ENCODE measurements at regions not wholly inside any gene's neighbourhood (a gene's known extent, or its start where the extent isn't known, plus 50 kb on each side); places are given as distances from the start of the nearest gene placed in this dataset.
"Not testable (repeated sequence)": the region's sequence is repeated elsewhere in the genome, so short reads cannot be mapped to it uniquely, and the experiment has no call there.

DNA sequence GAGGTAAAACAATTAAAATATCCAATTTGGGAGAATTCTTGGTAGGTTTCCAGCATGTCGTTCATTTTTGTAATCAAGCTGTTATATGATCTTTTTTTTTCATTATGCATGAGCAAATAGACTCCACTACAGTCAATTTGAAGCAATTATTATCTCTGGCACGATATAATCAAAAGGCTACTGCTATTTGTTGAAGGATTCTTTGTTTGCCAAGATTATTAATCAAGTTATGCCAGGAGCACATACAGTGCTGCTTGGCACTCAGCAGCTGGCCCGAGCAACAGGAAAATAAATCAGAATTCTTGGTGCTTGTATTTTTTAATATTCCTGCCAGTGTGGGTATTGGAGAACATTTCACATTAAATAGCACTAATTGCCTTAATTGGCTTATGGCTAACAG is 279.5 kb downstream of the RND3 start:
- no peak for DNase-seq

DNA sequence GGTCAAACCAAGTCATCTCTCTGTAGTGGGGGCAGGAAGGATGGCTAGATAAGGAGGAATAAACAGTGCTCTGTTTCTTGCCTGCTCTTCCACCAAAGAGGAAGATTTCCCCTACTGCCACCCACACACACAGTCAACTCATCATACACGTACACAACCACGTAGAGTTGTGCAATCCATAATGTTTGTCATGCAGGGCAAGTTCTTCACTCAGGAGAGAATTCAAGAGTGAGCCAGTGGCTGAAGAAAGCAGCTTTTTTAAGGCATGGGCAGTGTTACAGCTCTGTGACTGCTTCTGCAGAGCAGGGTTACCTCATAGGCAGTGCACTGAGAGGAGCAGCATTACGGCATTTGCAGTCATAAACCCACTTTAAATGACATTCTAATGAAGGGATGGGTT is 283.0 kb downstream of the RND3 start:
- DNase-seq, result no peak

DNA sequence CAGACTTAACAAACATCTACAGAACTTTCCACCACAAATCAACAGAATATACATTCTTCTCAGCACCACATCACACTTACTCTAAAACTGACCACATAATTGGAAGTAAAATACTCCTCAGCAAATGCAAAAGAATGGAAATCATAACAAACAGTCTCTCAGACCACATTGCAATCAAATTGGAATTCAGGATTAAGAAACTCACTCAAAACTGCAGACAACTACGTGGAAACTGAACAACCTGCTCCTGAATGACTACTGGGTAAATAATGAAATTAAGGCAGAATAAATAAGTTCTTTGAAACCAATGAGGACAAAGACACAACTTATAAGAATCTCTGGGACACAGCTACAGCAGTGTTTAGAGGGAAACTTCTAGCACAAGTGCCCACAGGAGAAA is 292.7 kb downstream of the RND3 start:
- DNase-seq, result not testable (repeated sequence)

DNA sequence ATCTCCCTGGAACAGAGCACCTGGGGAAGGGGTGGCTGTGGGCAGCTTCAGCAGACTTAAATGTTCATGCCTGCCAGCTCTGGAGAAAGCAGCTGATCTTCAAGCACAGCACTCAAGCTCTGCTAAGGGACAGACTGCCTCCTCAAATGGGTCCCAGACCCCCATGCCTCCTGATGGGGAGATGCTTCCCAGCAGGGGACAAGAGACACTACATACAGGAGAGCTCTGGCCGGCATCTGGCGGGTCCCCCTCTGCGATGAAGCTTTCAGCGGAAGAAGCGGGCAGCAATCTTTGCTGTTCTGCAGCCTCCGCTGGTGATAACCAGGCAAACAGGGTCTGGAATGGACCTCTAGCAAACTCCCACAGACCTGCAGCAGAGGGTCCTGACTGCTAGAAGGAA is 294.8 kb downstream of the RND3 start:
- DNase-seq, result no peak

DNA sequence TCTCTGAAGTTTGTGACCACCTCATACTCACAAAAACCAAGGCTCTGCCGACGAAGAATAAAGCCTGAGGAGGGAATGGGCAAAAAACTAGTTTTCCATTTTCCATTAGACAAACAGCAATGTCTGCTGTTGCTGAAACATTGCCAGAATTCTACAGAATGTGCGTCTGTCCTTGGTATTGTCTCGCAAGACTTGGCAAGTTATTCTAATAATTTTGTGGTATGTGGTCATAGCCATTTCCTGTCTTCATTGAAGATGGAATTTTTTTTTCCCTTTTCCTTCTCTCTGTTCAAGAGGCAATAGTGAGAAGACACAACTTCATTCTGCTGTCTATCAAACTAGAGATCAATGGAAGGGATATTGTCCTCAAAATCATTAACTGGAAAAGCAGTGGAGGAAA is 296.1 kb downstream of the RND3 start:
- DNase-seq, result no peak

DNA sequence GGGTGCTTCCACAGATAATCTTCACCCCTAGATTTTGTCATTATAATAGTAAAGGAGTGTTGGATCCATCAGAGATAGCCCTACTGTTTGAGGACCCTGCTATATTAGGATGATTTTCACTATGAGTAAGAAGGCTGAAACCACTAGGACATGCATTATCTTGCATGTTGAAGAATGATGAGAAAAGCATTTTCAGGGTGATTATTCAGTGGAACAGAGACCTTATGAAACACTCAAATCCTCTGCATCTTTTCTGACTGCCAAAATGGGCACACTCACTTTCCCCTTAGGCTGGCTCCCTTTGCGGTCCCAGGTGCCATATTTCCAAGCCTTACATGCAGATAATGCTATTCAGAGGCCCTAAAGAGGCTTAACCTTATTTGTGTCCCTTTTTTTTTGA is 296.9 kb downstream of the RND3 start:
- DNase-seq, result no peak

DNA sequence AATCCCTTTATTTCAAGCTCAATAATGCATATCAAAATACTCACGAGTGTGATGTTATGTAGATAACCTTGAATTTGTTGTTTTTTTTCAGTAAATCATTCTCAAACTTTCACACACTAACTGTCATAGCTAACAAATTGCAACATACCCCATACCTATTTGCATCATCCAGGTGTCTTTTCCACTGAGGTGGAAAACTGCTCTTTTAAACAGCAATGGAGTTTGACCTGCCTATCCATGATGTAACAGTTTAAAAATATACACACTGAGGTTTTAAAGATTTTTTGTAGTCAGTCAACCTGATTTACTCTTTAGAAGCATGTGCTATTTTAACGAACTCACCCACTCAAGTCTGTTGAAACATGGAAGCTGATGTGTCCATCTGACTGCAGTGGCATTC is 298.7 kb downstream of the RND3 start:
- DNase-seq, result no peak

DNA sequence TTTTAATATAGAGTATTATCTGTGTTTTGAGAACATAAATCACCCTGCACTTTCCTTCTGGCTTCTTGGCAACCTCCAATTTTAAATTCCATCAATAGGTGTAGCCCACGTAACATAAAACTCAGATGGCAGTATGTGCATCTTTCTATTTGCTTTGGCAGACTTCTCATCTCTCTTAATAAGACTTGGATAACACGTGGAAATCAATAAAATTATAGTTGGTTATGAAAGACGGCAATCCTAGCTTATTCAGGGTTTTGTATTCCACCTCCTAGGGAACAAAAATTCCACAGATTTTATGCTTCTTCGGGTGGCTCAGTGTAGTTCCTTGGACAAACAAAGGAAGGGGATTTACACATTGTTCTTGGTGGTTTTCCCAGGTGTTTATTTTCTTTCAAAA is 299.3 kb downstream of the RND3 start:
- no peak for DNase-seq

DNA sequence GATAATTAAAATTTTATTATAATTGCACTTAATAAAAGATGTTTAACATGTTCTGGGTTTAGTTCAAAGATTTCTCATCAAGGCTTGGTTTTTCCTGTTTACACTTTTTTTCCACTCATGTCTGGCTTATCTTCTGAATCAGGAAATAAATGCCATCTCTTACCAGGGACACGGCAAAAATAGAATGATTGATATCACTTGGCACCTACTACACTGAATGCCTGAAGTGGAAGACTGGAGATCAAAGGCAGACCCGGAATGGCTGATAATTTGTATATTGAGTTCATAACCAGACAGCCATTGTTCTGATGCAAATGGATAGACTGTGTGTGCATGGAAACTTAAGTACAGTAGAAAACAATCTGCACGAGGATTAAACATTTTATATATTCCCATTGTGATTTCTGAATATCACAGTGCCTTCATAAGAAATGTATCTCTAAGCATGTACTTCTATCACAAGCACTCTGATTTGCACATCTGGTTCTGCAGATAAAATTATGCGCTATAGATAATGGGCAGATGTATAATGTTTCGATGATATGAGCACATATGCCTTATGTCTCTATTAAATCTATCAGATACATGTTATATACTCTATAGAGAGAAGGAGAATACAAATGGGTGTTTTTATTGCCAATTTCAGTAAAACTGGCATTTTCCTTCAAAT is 304.8 kb downstream of the RND3 start:
- no peak for DNase-seq

DNA sequence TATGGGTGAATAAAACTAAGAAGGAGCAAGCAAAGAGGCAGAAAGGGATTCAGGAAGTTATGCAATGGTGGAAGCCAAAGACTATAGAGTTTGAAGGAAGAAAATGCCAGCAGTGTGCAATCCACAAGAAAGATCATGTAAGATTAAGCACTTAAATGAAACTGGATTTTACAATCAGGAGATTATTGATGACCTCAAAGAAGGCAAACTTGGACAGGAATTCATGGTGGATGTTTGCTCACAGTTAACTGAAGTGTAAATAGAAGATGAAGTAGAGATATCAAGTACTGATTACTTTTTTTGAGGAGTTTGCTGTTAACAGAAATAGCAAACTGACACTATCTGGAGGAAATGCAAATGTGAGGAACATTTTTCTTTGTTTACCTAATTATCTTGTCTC is 308.9 kb downstream of the RND3 start:
- no peak for DNase-seq

DNA sequence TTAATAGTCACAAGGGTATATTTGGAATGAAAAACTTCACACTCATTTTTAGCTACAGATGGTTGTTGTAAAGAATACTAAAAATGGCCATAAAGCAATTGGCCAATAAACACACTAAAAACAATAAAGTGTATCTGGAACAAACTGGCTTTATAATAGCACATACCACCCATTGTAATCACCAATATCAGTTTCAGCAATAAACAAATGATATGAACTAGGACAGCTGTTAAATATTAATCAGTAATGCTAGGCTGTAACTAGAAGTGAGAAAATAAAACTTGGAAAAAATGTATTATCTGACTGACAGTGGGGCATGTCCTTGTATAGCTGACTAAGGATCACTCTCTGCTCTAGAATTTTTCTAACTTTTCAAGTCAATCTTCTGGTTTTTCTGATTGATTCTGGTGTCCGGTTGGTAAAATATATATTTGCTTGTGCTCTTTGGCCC is 312.5 kb downstream of the RND3 start:
- no peak for DNase-seq

DNA sequence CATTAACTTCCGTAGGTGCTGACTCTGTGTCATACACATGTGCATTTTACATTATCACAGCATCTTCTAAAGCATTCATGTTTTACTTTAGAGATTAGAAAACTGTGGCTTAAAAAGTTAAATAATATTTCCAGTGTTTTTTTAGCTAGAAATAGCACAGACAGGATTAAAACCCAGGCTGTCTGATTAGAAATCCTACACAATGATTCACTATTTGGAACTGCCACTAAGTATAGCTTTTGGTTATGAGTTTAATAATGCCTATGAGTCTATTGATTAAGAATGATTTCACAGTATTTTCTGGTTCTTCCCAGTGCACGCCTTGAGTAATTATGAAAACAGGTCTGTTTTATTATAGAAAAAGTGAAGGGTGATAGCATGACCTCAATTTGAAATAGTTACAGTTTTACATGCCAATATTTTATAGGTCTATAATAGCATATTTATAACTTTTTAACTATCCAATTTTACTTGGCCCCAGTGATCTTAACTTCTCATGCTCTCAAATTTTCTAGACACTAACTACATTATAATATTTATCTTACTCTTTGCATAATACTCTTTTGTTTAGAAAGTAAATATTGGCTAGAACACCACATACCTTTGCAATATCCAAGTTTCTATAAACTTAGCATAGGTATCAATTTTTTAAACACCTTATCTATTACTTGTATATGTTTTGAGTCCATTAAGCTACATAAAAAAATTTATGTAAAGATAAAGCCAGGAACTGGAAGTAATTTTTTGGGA is 313.2 kb downstream of the RND3 start:
- DNase-seq, result no peak

DNA sequence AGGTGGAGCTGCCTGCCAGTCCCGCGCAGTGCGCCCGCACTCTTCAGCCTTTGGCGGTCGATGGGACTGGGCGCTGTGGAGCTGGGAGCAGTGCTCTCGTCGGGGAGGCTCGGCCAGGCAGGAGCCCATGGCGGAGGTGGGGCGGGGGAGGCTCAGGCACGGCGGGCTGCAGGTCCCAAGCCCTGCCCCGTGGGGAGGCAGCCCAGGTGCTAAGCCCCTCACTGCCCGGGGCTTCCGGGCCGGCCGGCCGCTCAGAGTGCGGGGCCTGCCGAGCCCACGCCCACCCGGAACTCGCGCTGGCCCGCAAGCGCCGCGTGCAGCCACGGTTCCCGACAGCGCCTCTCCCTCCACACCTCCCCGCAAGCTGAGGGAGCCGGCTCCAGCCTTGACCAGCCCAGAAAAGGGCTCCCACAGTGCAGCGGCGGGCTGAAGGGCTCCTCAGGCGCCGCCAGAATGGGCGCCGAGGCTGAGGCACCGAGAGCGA is 316.4 kb downstream of the RND3 start:
- no peak for DNase-seq

DNA sequence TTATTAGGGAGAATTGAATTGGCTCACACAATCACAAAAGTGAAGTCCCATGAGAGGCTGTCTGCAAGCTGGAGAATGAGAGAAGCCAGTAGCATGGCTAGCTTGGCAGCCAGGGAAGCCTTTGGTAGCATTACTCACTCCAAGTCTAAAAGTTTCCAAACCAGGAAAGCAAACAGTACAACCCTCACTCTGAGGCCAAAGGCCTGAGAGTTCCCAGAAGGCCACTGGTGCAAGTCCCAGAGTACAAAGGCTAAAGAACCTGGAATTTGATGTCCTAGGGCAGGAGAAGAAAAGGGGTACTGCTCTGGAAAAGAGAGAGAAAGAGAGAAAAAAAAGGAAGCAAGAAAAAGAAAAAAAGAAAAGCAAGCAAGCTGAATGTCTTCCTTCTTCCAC is 318.2 kb downstream of the RND3 start:
- DNase-seq, result no peak

DNA sequence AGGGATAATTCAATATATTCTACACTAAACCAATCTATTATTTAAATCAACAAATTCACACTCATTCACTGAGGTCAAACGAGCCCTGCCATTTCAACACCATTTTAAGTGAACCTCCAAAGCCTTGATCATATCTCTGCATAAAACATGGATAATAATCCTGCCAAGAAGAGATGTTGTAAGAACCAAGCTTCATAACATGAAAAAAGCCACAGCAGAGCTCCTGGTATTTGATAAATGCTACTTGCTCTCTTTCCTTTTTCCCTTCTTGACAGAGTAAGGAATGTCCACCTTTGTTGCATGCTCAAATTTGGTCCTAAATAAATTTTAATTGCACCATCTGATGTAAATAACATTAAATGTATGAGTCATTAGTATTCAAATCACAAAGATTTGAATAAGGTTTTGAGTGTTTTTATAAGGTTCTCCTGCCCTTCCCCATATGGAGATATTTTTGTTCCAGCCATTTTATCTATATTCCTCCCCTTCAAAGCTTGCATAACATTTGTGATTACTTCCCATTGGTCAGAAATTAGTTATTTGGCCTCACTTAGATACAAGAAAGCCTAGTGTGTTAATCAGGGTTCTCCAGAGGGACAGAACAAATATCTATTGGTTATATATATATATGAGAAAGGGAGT is 318.8 kb downstream of the RND3 start:
- no peak for DNase-seq

DNA sequence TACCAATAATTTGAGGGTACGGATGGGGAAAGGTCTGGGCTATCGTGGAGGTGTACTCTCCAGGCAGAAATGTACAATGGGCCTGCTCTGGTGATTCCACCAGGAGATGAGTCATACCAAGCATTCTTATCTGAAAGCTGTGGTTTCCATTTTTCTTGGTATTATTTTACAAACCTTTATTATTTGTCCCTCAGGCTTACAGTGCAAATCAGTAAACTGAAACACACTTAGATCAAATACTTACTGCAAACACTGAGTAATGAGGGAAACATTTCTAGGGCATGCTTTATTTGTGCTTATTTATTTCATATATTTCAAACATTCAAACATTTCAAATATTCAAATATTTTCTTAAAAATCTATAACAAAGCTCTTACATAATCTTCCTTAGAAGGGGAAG is 319.8 kb downstream of the RND3 start:
- no peak for DNase-seq

DNA sequence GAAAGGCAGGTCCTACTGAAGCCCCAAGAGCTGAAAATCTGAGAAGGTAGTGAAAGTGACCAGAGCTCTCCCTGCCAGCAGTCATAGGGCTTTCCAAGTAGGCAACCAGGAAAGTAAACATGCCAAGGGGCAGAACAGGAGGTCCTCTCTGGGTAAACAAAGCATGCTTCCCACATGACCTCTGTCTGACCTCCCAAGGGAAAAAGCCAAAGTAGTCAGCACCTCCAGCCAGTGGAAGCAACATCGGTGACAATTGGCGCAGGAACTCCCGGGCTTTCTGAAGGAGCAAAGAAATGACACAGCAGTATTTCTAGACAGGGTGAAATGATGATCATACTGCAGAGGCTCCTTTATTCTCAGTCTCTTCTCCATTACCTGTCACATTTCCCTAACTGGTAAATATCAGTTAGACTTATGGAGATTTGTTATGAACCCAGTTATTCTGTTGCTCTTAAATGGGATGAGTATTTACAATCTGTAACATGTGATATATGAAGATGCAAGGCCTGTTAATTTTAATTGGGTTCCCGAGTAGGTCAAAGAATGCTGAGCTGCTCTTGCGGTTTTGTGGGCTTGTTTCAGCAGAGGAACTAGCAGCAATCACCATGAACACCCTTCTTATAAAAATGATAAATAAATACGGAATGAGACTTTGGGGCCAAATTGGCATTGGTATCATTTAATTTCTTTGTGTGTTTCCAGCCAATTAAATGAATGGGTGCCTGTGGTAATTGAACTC is 321.0 kb downstream of the RND3 start:
- DNase-seq, result no peak

DNA sequence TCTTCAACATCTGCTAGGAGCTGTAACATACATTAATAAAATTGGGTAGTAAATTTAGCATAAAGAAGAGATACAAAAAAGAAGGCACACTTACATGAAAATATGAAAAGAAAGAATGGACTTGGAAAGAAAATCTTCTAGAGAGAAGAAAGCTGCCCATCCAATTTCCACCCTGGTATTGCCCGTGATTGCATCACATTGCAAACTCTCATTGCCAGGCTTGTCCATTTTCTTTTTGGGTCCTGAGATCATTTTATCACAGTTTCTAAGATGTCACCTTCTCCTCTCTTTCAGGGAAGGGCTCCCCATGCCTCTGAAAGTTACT is 321.5 kb downstream of the RND3 start:
- DNase-seq, result no peak

DNA sequence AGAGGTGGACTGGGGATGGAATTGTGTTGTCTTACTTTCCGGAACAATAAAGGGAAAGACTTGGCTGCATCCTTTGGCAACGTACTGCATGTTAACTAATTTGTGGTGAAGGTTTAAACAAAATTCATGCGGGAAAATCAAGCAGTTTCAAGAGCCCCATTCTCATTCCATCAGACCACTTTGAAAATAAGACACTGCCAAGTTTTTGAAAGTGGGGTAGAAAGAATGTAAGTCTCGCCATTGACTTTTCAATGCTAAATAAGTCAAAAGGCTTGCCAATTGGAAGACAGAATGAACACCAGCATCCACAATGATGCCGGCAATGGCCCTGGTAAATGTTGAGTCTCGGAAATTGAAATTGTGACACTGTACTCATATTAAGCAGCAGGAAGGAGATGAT is 322.0 kb downstream of the RND3 start:
- no peak for DNase-seq

DNA sequence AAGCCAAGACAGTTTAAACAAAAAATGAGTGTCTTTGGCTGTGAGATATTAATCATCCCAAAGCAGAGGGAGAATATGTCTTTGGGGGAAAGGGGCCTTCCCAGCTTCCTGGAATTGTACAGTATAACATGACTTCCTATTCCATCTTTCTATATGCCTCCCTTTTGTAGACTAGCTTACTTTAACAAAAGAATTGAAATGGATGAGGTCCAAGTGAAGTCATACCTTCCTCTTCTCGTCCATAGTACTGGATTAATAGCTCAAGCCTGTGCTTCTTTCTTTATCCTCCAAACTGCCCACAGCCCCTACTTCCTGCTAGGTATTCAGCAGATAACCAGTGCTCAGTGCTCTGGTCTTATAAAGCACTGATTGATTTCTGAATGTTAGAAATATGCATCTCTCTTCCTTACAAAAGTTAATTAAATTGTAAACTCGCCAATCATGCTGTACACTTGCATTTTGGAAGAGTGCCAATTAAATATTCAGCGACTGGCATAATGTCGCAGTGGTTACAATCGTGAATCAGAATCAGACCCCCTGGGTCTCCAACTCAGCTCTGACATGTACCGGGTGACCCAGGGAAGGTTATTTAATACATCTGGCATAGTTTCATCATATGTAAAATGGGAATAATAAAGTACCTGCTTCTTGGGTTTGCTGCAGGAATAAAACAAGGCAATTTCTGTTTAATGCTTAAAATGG is 325.1 kb downstream of the RND3 start:
- DNase-seq, result no peak

DNA sequence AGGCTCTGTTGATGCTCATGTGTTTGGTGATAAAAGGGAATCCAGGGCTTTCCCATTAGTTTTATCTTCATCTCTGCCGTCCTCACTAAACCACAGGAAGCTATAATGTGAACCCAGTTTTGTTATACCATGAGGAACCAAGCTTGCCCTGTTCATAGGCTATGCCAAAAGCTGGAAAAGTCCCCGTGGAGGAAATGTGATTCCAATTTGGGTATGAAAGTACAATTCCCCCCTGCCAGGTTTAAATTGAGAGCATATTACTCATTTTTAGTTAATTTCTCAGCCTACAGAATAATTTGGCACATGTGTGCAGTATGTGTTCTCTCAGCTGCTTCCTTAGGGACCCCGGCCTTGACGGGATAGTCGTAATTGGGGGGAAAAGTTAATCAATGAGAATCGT is 327.4 kb downstream of the RND3 start:
- no peak for DNase-seq

DNA sequence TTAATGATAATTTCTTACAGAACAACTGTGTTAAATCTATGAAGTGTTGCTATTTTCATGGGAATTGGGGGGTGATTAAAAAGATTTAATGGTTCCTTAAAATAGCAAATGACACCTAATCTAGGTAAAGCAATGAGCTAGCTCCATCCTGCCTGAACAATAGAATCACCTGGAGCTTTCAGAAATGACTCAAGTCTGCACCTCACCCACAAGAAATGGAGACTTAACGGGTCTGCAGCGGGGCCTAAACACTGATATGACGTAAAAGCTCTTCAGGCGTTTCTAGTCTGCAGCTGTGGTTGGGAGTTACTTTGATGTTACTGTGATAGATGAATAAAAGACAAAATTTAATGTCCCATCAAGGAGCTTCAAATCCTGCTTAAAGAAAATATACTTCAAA is 328.2 kb downstream of the RND3 start:
- no peak for DNase-seq

DNA sequence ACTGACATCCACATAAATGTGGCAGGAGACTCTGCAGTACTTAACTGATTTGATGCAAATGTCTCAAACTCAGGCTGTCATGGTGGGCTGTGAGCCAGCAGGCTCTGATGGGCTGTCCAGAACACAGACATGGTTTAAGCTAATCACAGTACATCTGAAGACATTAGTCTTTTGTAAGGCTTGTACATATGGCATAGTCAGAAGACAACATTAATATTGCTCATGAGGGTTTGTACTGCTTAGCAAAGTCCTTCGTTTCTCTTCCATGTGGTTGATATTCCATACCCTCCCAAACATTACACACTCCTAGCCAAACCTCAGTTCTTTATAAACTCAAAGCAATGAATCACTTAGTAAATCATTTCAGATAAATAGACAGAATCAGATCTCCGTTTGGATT is 330.6 kb downstream of the RND3 start:
- DNase-seq, result no peak

Measured in stimulated activated CD4-positive, alpha-beta T cell treated with anti-CD3 and anti-CD28 coated beads, Interleukin-15, amount 100 ng/mL, for 24 hours (primary cell).